ENCODE measurements at regions not wholly inside any gene's neighbourhood (a gene's known extent, or its start where the extent isn't known, plus 50 kb on each side); places are given as distances from the start of the nearest gene placed in this dataset.

GRCh38 chrX:867966-868647 lies 237.5 kb downstream of the SHOX start:
- 46 to 67% (median 62%) methylated on average over 18 of the region's 18 CpGs for WGBS, 5 donors
- no peaks in the 10 kb centered on the region for H3K36me3 ChIP-seq
- H3K4me3 ChIP-seq = no peak overlapping the region
- no peak for DNase-seq
- no peak for TF ChIP-seq POLR2A (IDR thresholded peaks at IDR 0.05)
- no peak for TF ChIP-seq POLR2AphosphoS5 (IDR thresholded peaks at IDR 0.05)
- no peaks in the 10 kb centered on the region for H3K4me1 ChIP-seq
- H3K9me3 ChIP-seq = peaks cover 0 to 16% (median 4%) of the 10 kb centered on the region in 8 donors
- H3K27me3 ChIP-seq (replicated peaks in 1 of 7) = peaks cover 0 to 22% (median 0%) of the 10 kb centered on the region in 7 donors
- no peak overlapping the region for H3K27ac ChIP-seq
- intact Hi-C loops (cut with DNase I; ENCODE audit: low total_unique reads) = no loop called here

- Histone ChIP-seq H3K4me3 (no peak overlapping the region), H3K36me3 (no peaks in the 10 kb centered on the region), H3K27me3 (replicated peaks in 1 of 7) (peaks cover 0 to 22% (median 0%) of the 10 kb centered on the region in 7 donors), H3K27ac (no peak overlapping the region), H3K4me1 (no peaks in the 10 kb centered on the region), H3K9me3 (peaks cover 0 to 22% (median 4%) of the 10 kb centered on the region in 8 donors)
- WGBS, 5 donors = 76 to 86% (median 80%) methylated on average over 11 of the region's 11 CpGs
- intact Hi-C loops (cut with DNase I; ENCODE audit: low total_unique reads) = no loop called here
- no peak for DNase-seq
- no peak for TF ChIP-seq POLR2A (IDR thresholded peaks at IDR 0.05)
- no peak for TF ChIP-seq CTCF (IDR thresholded peaks at IDR 0.05 in 8 of 11, conservative IDR thresholded peaks at IDR 0.05 in 3 of 11)
- no peak for TF ChIP-seq POLR2AphosphoS5 (IDR thresholded peaks at IDR 0.05)
These were observed 236.9 kb downstream of the SHOX start for GRCh38 chrX:867502-867901.

- intact Hi-C loops (cut with DNase I; ENCODE audit: low total_unique reads) = no loop called here
- H3K27ac ChIP-seq = no peak overlapping the region
- H3K36me3 ChIP-seq = no peaks in the 10 kb centered on the region
- 16 to 37% (median 27%) methylated on average over 17 to 18 of the region's 18 CpGs for WGBS, 5 donors
- H3K4me1 ChIP-seq = no peaks in the 10 kb centered on the region
- no peak for DNase-seq
- H3K9me3 ChIP-seq = peaks cover 0 to 17% (median 1%) of the 10 kb centered on the region in 8 donors
- H3K4me3 ChIP-seq = no peak overlapping the region
- H3K27me3 ChIP-seq (replicated peaks in 1 of 7) = peaks cover 0 to 22% (median 0%) of the 10 kb centered on the region in 7 donors
- TF ChIP-seq POLR2A (IDR thresholded peaks at IDR 0.05) (no peak), CTCF (IDR thresholded peaks at IDR 0.05 in 8 of 11, conservative IDR thresholded peaks at IDR 0.05 in 3 of 11) (no peak), POLR2AphosphoS5 (IDR thresholded peaks at IDR 0.05) (no peak)
These were observed 235.9 kb downstream of the SHOX start for GRCh38 chrX:866441-866990.

- intact Hi-C loops (cut with DNase I; ENCODE audit: low total_unique reads) = no loop called here
- H3K4me1 ChIP-seq = no peaks in the 10 kb centered on the region
- no peak for TF ChIP-seq CTCF (IDR thresholded peaks at IDR 0.05 in 8 of 11, conservative IDR thresholded peaks at IDR 0.05 in 3 of 11)
- no peak for TF ChIP-seq POLR2AphosphoS5 (IDR thresholded peaks at IDR 0.05)
- no peak for TF ChIP-seq POLR2A (IDR thresholded peaks at IDR 0.05)
These were observed 234.8 kb downstream of the SHOX start for GRCh38 chrX:865422-865821.

More at GRCh38 chrX:865422-865821, 234.8 kb downstream of the SHOX start:
- Histone ChIP-seq H3K9me3 (peaks cover 0 to 24% (median 0%) of the 10 kb centered on the region in 8 donors), H3K27me3 (replicated peaks in 1 of 7) (peaks cover 0 to 22% (median 0%) of the 10 kb centered on the region in 7 donors), H3K4me3 (no peak overlapping the region), H3K27ac (no peak overlapping the region), H3K36me3 (no peaks in the 10 kb centered on the region)
- DNase-seq = no peak
- WGBS, 5 donors = 61 to 92% (median 80%) methylated on average over 3 of the region's 3 CpGs
